Lung (tissue), 11 donors: ENCODE measurements at regions not wholly inside any gene's neighbourhood (a gene's known extent, or its start where the extent isn't known, plus 50 kb on each side); places are given as distances from the start of the nearest gene placed in this dataset.

ENCODE experiments used
- ATAC-seq: fragments of 200-7000 bp; cut with Tn5 transposase; one replicate; pipeline ENCODE4 v1.9.1; 2020; ENCODE audit warnings: moderate number of reproducible peaks; ENCODE audit not compliant: insufficient read depth, low FRiP score
- DNase-seq, 3 donors: peaks; one replicate each; pipeline ENCODE4 v3.0.0-alpha.2; 2013 to 2017
- H3K27ac ChIP-seq, 2 donors: one replicate each; pipeline ENCODE4 v1.5.1; 2013; ENCODE audit warnings: mild to moderate bottlenecking in 2 of 2, moderate library complexity in 2 of 2, control low read depth in 1 of 2, inconsistent platforms in 1 of 2, low read depth in 1 of 2, low read length in 1 of 2
- H3K27me3 ChIP-seq, 3 donors: one replicate each; pipeline ENCODE4 v1.5.1; 2013; ENCODE audit warnings: low read length in 2 of 3; ENCODE audit not compliant: control insufficient read depth in 3 of 3, insufficient read depth in 3 of 3
- H3K36me3 ChIP-seq, 4 donors: one replicate each; pipeline ENCODE4 v1.5.1; 2013; ENCODE audit warnings: low read length in 4 of 4, mild to moderate bottlenecking in 1 of 4, moderate library complexity in 1 of 4; ENCODE audit not compliant: control insufficient read depth in 4 of 4, insufficient read depth in 4 of 4
- H3K4me1 ChIP-seq, 5 donors: one replicate each; pipeline ENCODE4 v1.5.1; 2013; ENCODE audit warnings: low read length in 5 of 5, mild to moderate bottlenecking in 2 of 5, moderate library complexity in 1 of 5; ENCODE audit not compliant: control insufficient read depth in 5 of 5, insufficient read depth in 5 of 5
- H3K4me3 ChIP-seq: one replicate; pipeline ENCODE4 v1.5.1; 2013; ENCODE audit warnings: mild to moderate bottlenecking, control low read depth, moderate library complexity
- H3K9ac ChIP-seq, 2 donors: one replicate each; pipeline ENCODE4 v1.5.1; 2013; ENCODE audit warnings: low read length in 2 of 2, control low read depth in 1 of 2; ENCODE audit not compliant: insufficient read depth in 1 of 2
- H3K9me3 ChIP-seq, 4 donors: one replicate each; pipeline ENCODE4 v1.5.1; 2013; ENCODE audit warnings: low read length in 3 of 4, mild to moderate bottlenecking in 1 of 4, moderate library complexity in 1 of 4; ENCODE audit not compliant: control insufficient read depth in 4 of 4, insufficient read depth in 3 of 4
- CTCF ChIP-seq: IDR thresholded peaks from 2 replicates; pipeline ENCODE4 v1.5.1; 2012; ENCODE audit warnings: mild to moderate bottlenecking; ENCODE audit errors: control extremely low read depth, extremely low read depth
- WGBS, 2 donors: extraction: QIAGEN DNeasy Blood & Tissue Kit; methylation state at CpG; one replicate each; pipeline ENCODE4 v1.1.7; 2013; 5-methylcytosine and 5-hydroxymethylcytosine counted together
- donor health status: control.
- donor health status: control.
- donor health status: Bipolar disorder and iron deficiency.
- donor health status: healthy.
- donor health status: DM: yes; HTN: yes; CAD: no.

GRCh38 chr6:77025736-77026223 is 437.5 kb downstream of the HTR1B start:
- Histone ChIP-seq H3K4me1 (no peaks in the 10 kb centered on the region), H3K36me3 (no peaks in the 10 kb centered on the region), H3K4me3 (no peak overlapping the region), H3K27ac (no peak overlapping the region), H3K9ac (no peak overlapping the region), H3K9me3 (no peaks in the 10 kb centered on the region), H3K27me3 (no peaks in the 10 kb centered on the region)
- TF ChIP-seq CTCF = no peak
- 86% methylated on average over 3 of the region's 3 CpGs for WGBS, 2 donors
- ATAC-seq (no peak), DNase-seq (no peak)

- no peak overlapping the region for H3K9ac ChIP-seq
- no peak overlapping the region for H3K27ac ChIP-seq
- no peaks in the 10 kb centered on the region for H3K27me3 ChIP-seq
- no peaks in the 10 kb centered on the region for H3K9me3 ChIP-seq
- 42 to 54% methylated on average over 5 of the region's 5 CpGs for WGBS, 2 donors
- no peak for TF ChIP-seq CTCF
- no peaks in the 10 kb centered on the region for H3K4me1 ChIP-seq
- no peak for DNase-seq
- H3K4me3 ChIP-seq = no peak overlapping the region
- H3K36me3 ChIP-seq = no peaks in the 10 kb centered on the region
- ATAC-seq = no peak
Measured at GRCh38 chr6:77021778-77022177, 441.5 kb downstream of the HTR1B start.

- DNase-seq (no peak), ATAC-seq (no peak)
- TF ChIP-seq CTCF = no peak
- no peaks in the 10 kb centered on the region for H3K27me3 ChIP-seq
- H3K9me3 ChIP-seq = no peaks in the 10 kb centered on the region
- no peaks in the 10 kb centered on the region for H3K4me1 ChIP-seq
- H3K27ac ChIP-seq = no peak overlapping the region
- no peaks in the 10 kb centered on the region for H3K36me3 ChIP-seq
- H3K9ac ChIP-seq = no peak overlapping the region
- no peak overlapping the region for H3K4me3 ChIP-seq
Measured at GRCh38 chr6:77021232-77021631, 442.1 kb downstream of the HTR1B start.

GRCh38 chr6:77019081-77019480 is 444.2 kb downstream of the HTR1B start:
- no peaks in the 10 kb centered on the region for H3K36me3 ChIP-seq
- WGBS, 2 donors = 63 to 78% methylated on average over 3 of the region's 3 CpGs
- no peak overlapping the region for H3K4me3 ChIP-seq
- no peak overlapping the region for H3K9ac ChIP-seq
- no peaks in the 10 kb centered on the region for H3K9me3 ChIP-seq
- no peak overlapping the region for H3K27ac ChIP-seq
- H3K27me3 ChIP-seq = no peaks in the 10 kb centered on the region
- TF ChIP-seq CTCF = no peak
- H3K4me1 ChIP-seq = no peaks in the 10 kb centered on the region
- DNase-seq (no peak), ATAC-seq (no peak)
